T-cell (primary cell): ENCODE measurements at regions not wholly inside any gene's neighbourhood (a gene's known extent, or its start where the extent isn't known, plus 50 kb on each side); places are given as distances from the start of the nearest gene placed in this dataset.

Source experiments
- ATAC-seq, 4 experiments: fragments of 200-7000 bp in 3 of 4; fragments of 150-1000 bp in 1 of 4; cut with Tn5 transposase; replicated peaks in 1 of 4; 1 replicate in 3 of 4; 2 replicates in 1 of 4; pipeline ENCODE4 v1.10.0; 2021; ENCODE audit warnings: moderate library complexity in 3 of 4, mild to moderate bottlenecking in 2 of 4, moderate number of reproducible peaks in 1 of 4
- CTCF ChIA-PET, 2 donors: fragments of 300-600 bp; sonication (Branson Sonifier 250); formaldehyde crosslinking; loops; one replicate each; lab custom pipeline; 2022; ENCODE audit warnings: antibody characterized with exemption in 2 of 2; lab: Charles Lee
- POLR2A ChIA-PET, 2 donors: fragments of 300-600 bp; sonication (Branson Sonifier 250); formaldehyde crosslinking; loops; one replicate each; lab custom pipeline; 2022; ENCODE audit warnings: antibody characterized with exemption in 2 of 2; lab: Charles Lee
- DNase-seq, 35 experiments: peaks; one replicate each; pipeline versions ENCODE4 v3.0.0 to v3.0.0-alpha.2; 2013 to 2023
- H3K27ac ChIP-seq: one replicate; pipeline ENCODE4 v1.5.1; 2013; ENCODE audit warnings: low read length
- H3K27me3 ChIP-seq, 2 experiments: replicated peaks in 1 of 2; 1 replicate in 1 of 2; 2 replicates in 1 of 2; pipeline versions ENCODE4 v1.6.1 to v1.7.0; 2013; ENCODE audit warnings: low read length in 1 of 2, mixed read lengths in 1 of 2; ENCODE audit not compliant: control insufficient read depth in 2 of 2, insufficient read depth in 2 of 2; ENCODE audit errors: extremely low read depth in 1 of 2
- H3K36me3 ChIP-seq, 2 donors: 1 replicate in 1 of 2; 2 replicates in 1 of 2; pipeline versions ENCODE4 v1.6.1 to v1.7.0; 2013; ENCODE audit warnings: low read length in 1 of 2; ENCODE audit not compliant: control insufficient read depth in 2 of 2, insufficient read depth in 1 of 2; ENCODE audit errors: extremely low read depth in 1 of 2
- H3K4me1 ChIP-seq, 2 experiments: 1 replicate in 1 of 2; 2 replicates in 1 of 2; pipeline versions ENCODE4 v1.6.1 to v1.7.0; 2013; ENCODE audit warnings: low read length in 2 of 2, mixed read lengths in 1 of 2; ENCODE audit not compliant: insufficient read depth in 2 of 2, control insufficient read depth in 1 of 2; ENCODE audit errors: extremely low read depth in 1 of 2
- H3K4me3 ChIP-seq, 2 donors: 1 replicate in 1 of 2; 2 replicates in 1 of 2; pipeline versions ENCODE4 v1.5.1 to v1.7.0; 2013; ENCODE audit warnings: mild to moderate bottlenecking in 2 of 2, low read length in 1 of 2, moderate library complexity in 1 of 2; ENCODE audit not compliant: control insufficient read depth in 1 of 2; ENCODE audit errors: extremely low read depth in 1 of 2
- H3K9me3 ChIP-seq: 2 replicates; pipeline ENCODE4 v1.7.0; 2013
- H3K27ac Mint-ChIP-seq, 2 donors: one replicate each; pipeline ENCODE4 v1.8.0; 2020 to 2021; ENCODE audit warnings: mild to moderate bottlenecking in 2 of 2, mixed read lengths in 2 of 2
- H3K27me3 Mint-ChIP-seq, 2 donors: one replicate each; pipeline ENCODE4 v1.8.0; 2021 to 2022; ENCODE audit warnings: mixed read lengths in 2 of 2
- H3K36me3 Mint-ChIP-seq: one replicate; pipeline ENCODE4 v1.8.0; 2021; ENCODE audit warnings: mixed read lengths
- H3K4me1 Mint-ChIP-seq, 3 donors: one replicate each; pipeline ENCODE4 v1.8.0; 2020 to 2022; ENCODE audit warnings: mixed read lengths in 3 of 3, mild to moderate bottlenecking in 1 of 3
- H3K4me3 Mint-ChIP-seq, 3 donors: one replicate each; pipeline ENCODE4 v1.8.0; 2020 to 2022; ENCODE audit warnings: mild to moderate bottlenecking in 3 of 3, mixed read lengths in 3 of 3, moderate library complexity in 3 of 3
- H3K9me3 Mint-ChIP-seq, 3 donors: one replicate each; pipeline ENCODE4 v1.8.0; 2020 to 2022; ENCODE audit warnings: mixed read lengths in 3 of 3
- WGBS: methylation state at CpG from one replicate; pipeline ENCODE4 v1.1.5; 2013; ENCODE audit warnings: missing lambda C conversion rate; ENCODE audit not compliant: insufficient coverage; 5-methylcytosine and 5-hydroxymethylcytosine counted together

DNA sequence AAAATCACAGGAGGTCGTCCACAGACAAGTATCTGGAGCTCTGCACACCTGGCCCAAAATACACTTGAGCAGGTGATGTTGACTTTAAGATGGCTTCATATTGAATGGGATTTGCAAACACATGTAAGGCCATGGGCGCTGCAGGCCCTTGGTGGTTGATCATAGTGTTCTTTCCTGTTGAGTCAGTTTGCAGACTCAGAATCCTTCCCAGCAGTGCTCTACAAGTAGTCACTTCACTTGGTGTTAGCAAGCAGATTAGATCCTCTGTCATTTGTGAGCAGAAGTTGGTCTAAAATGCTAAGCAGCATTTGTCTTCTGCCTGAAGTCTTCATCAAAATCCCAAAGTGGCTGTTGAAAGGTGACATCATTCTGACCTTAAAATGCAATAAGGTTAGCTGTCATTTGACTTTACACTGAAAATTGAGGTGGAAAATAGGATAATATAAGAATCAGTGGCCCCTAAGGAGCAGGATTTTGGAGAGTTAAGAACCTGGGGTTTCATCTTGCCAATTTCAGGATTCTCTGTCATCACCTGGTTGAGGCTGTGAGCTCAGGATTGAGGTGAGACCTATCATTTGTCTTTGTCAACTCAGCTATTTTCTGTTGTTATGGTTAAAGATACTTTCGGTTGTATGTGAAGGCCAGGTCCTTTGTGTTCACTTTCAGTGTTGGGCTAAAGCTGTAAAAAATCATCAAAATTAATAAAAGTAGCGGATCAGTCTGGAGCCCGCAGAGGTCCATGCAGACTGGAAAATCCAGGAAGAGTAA, 114.5 kb downstream of the LRRC70 start:
- no peaks in the 10 kb centered on the region for H3K9me3 Mint-ChIP-seq
- H3K36me3 ChIP-seq, result no peaks in the 10 kb centered on the region
- ChIA-PET CTCF (no interaction called here), POLR2A (no interaction called here)
- H3K27ac ChIP-seq, result no peak overlapping the region
- no peaks in the 10 kb centered on the region for H3K9me3 ChIP-seq
- H3K4me1 ChIP-seq, result peaks cover 0 to 6% of the 10 kb centered on the region in 2 experiments
- H3K27ac Mint-ChIP-seq, result no peak overlapping the region
- no peaks in the 10 kb centered on the region for H3K27me3 ChIP-seq
- no peak for ATAC-seq
- 50% methylated on average over 2 of the region's 5 CpGs for WGBS
- peaks cover 0 to 9% (median 5%) of the 10 kb centered on the region in 3 donors for H3K4me1 Mint-ChIP-seq
- no peak overlapping the region for H3K4me3 Mint-ChIP-seq
- no peak overlapping the region for H3K4me3 ChIP-seq
- H3K36me3 Mint-ChIP-seq, result no peaks in the 10 kb centered on the region
- no peak for DNase-seq
- peaks cover 0 to 4% of the 10 kb centered on the region in 2 donors for H3K27me3 Mint-ChIP-seq

GRCh38 chr5:62691946-62692345, 113.3 kb downstream of the LRRC70 start:
- H3K4me3 Mint-ChIP-seq, result no peak overlapping the region
- peaks cover 0 to 4% of the 10 kb centered on the region in 2 donors for H3K27me3 Mint-ChIP-seq
- peaks cover 0 to 9% (median 5%) of the 10 kb centered on the region in 3 donors for H3K4me1 Mint-ChIP-seq
- Histone ChIP-seq H3K27ac (no peak overlapping the region), H3K9me3 (no peaks in the 10 kb centered on the region), H3K4me1 (peaks cover 0 to 6% of the 10 kb centered on the region in 2 experiments), H3K27me3 (no peaks in the 10 kb centered on the region), H3K36me3 (no peaks in the 10 kb centered on the region), H3K4me3 (no peak overlapping the region)
- ATAC-seq, result no peak
- no peaks in the 10 kb centered on the region for H3K36me3 Mint-ChIP-seq
- WGBS, result 100% methylated on average over 2 of the region's 3 CpGs
- H3K9me3 Mint-ChIP-seq, result no peaks in the 10 kb centered on the region
- H3K27ac Mint-ChIP-seq, result no peak overlapping the region
- CTCF ChIA-PET, result no interaction called here
- DNase-seq, result no peak
- POLR2A ChIA-PET, result no interaction called here

DNA sequence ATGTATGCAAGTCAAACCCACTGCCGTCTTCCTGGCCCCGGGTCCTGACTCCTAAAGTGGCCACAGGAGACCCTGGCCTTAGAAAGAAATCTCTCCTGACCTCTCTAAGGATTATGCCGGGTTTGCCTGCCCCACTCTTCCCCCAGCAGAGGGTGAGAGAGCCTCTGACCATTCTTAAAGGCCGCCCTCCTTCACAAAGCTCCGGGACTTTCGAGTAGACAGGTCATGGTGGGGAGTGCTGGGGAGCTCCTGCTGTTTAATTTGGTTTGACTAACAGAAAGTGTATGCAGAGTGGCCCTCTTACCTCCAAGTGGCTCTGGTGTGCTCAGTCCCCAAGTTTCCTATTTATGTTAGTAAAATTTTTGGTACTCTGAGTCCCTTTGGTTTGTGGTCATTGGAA, 111.8 kb downstream of the LRRC70 start:
- Histone ChIP-seq H3K4me1 (peaks cover 0 to 6% of the 10 kb centered on the region in 2 experiments), H3K9me3 (no peaks in the 10 kb centered on the region), H3K27ac (no peak overlapping the region), H3K36me3 (no peaks in the 10 kb centered on the region), H3K4me3 (no peak overlapping the region), H3K27me3 (no peaks in the 10 kb centered on the region)
- ATAC-seq (no peak), DNase-seq (no peak)
- peaks cover 0 to 5% of the 10 kb centered on the region in 2 donors for H3K27me3 Mint-ChIP-seq
- no peaks in the 10 kb centered on the region for H3K36me3 Mint-ChIP-seq
- no peak overlapping the region for H3K4me3 Mint-ChIP-seq
- peaks cover 0 to 9% (median 5%) of the 10 kb centered on the region in 3 donors for H3K4me1 Mint-ChIP-seq
- ChIA-PET CTCF (no interaction called here), POLR2A (no interaction called here)
- peaks cover 0 to 3% (median 2%) of the 10 kb centered on the region in 3 donors for H3K9me3 Mint-ChIP-seq
- WGBS, result 56% methylated on average over 2 of the region's 6 CpGs
- no peak overlapping the region for H3K27ac Mint-ChIP-seq

- no peaks in the 10 kb centered on the region for H3K36me3 Mint-ChIP-seq
- Histone ChIP-seq H3K9me3 (no peaks in the 10 kb centered on the region), H3K4me3 (no peak overlapping the region), H3K36me3 (no peaks in the 10 kb centered on the region), H3K27ac (no peak overlapping the region), H3K27me3 (no peaks in the 10 kb centered on the region), H3K4me1 (peaks cover 0 to 6% of the 10 kb centered on the region in 2 experiments)
- peaks cover 0 to 3% (median 2%) of the 10 kb centered on the region in 3 donors for H3K9me3 Mint-ChIP-seq
- no peak overlapping the region for H3K27ac Mint-ChIP-seq
- peaks cover 0 to 9% (median 5%) of the 10 kb centered on the region in 3 donors for H3K4me1 Mint-ChIP-seq
- CTCF ChIA-PET, result no interaction called here
- ATAC-seq (no peak), DNase-seq (no peak)
- POLR2A ChIA-PET, result no interaction called here
- H3K27me3 Mint-ChIP-seq, result peaks cover 0 to 5% of the 10 kb centered on the region in 2 donors
- 50% methylated on average over 3 of the region's 9 CpGs for WGBS
- peak overlapping the region in 1 of 3 donors; percentile 40 for H3K4me3 Mint-ChIP-seq
These were observed 111.2 kb downstream of the LRRC70 start for GRCh38 chr5:62689599-62690368.

DNA sequence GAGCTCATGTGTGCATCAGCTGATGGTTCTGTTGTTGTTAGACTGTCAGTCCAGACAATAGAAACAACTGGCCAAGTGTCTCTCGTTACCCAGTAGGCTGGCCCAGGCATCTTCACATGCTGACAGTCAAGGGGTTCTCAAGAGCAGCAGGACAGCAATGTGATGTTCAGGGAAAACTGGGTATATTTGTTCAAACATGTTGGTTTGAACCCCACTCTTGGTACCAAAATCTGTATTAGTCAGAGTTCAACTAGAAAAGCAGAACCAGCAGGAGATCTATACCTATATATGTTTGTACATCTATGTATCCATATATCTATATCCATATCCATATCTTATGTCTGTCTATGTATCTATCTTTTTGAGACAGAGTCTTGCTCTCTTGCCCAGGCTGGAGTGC, 108.1 kb downstream of the LRRC70 start:
- ATAC-seq, result no peak
- H3K4me3 Mint-ChIP-seq, result no peak overlapping the region

GRCh38 chr5:62685221-62685620, 106.6 kb downstream of the LRRC70 start:
- no peak for ATAC-seq
- no peaks in the 10 kb centered on the region for H3K36me3 Mint-ChIP-seq
- Histone ChIP-seq H3K4me1 (peaks cover 0 to 3% of the 10 kb centered on the region in 2 experiments), H3K36me3 (no peaks in the 10 kb centered on the region), H3K4me3 (no peak overlapping the region), H3K27ac (no peak overlapping the region), H3K27me3 (no peaks in the 10 kb centered on the region), H3K9me3 (no peaks in the 10 kb centered on the region)
- peaks cover 0 to 5% of the 10 kb centered on the region in 2 donors for H3K27me3 Mint-ChIP-seq
- H3K4me3 Mint-ChIP-seq, result no peak overlapping the region
- DNase-seq, result no peak
- H3K4me1 Mint-ChIP-seq, result peaks cover 0 to 7% (median 5%) of the 10 kb centered on the region in 3 donors
- H3K9me3 Mint-ChIP-seq, result peaks cover 0 to 3% (median 2%) of the 10 kb centered on the region in 3 donors
- ChIA-PET CTCF (no interaction called here), POLR2A (no interaction called here)
- no peak overlapping the region for H3K27ac Mint-ChIP-seq

More for the DNA sequence above, 108.1 kb downstream of the LRRC70 start:
- Histone ChIP-seq H3K27ac (no peak overlapping the region), H3K4me3 (no peak overlapping the region), H3K27me3 (no peaks in the 10 kb centered on the region), H3K4me1 (peaks cover 0 to 6% of the 10 kb centered on the region in 2 experiments), H3K9me3 (no peaks in the 10 kb centered on the region), H3K36me3 (no peaks in the 10 kb centered on the region)
- POLR2A ChIA-PET, result no interaction called here
- H3K9me3 Mint-ChIP-seq, result peaks cover 0 to 3% (median 2%) of the 10 kb centered on the region in 3 donors
- peaks cover 0 to 9% (median 5%) of the 10 kb centered on the region in 3 donors for H3K4me1 Mint-ChIP-seq
- no peaks in the 10 kb centered on the region for H3K36me3 Mint-ChIP-seq
- CTCF ChIA-PET, result no interaction called here
- peaks cover 0 to 5% of the 10 kb centered on the region in 2 donors for H3K27me3 Mint-ChIP-seq
- H3K27ac Mint-ChIP-seq, result no peak overlapping the region
- DNase-seq, result no peak
- 57% methylated on average over 1 of the region's 1 CpG for WGBS
